WTC11 (cell line): ENCODE measurements at regions not wholly inside any gene's neighbourhood (a gene's known extent, or its start where the extent isn't known, plus 50 kb on each side); places are given as distances from the start of the nearest gene placed in this dataset.

Experiments
- ATAC-seq: fragments of 200-7000 bp; cut with Tn5 transposase; 2 replicates; pipeline ENCODE4 v1.10.0; 2021; ENCODE audit warnings: mild to moderate bottlenecking, moderate library complexity
- CTCF ChIA-PET: fragments of 300-600 bp; sonication (Branson Sonifier 250); formaldehyde crosslinking; loops from one replicate; lab custom pipeline; 2021; ENCODE audit warnings: antibody characterized with exemption; lab: Charles Lee
- POLR2A ChIA-PET: fragments of 350-600 bp; sonication (Branson Sonifier 250); formaldehyde crosslinking; loops from one replicate; lab custom pipeline; 2021; ENCODE audit warnings: antibody characterized with exemption; lab: Charles Lee
- DNase-seq: peaks from one replicate; pipeline ENCODE4 v3.0.0; 2021; ENCODE audit warnings: low spot score
- H3K27ac Mint-ChIP-seq: 2 replicates; pipeline ENCODE4 v1.8.0; 2021; ENCODE audit warnings: mixed read lengths
- H3K27me3 Mint-ChIP-seq: 2 replicates; pipeline ENCODE4 v1.8.0; 2021; ENCODE audit warnings: low read depth, mild to moderate bottlenecking, moderate library complexity, mixed read lengths
- H3K36me3 Mint-ChIP-seq: 2 replicates; pipeline ENCODE4 v1.8.0; 2021; ENCODE audit warnings: mixed read lengths
- H3K4me1 Mint-ChIP-seq: 2 replicates; pipeline ENCODE4 v1.8.0; 2022; ENCODE audit warnings: mixed read lengths
- H3K4me3 Mint-ChIP-seq: 2 replicates; pipeline ENCODE4 v1.8.0; 2021; ENCODE audit warnings: mild to moderate bottlenecking, moderate library complexity, mixed read lengths
- H3K9me3 Mint-ChIP-seq: 2 replicates; pipeline ENCODE4 v1.8.0; 2021; ENCODE audit warnings: mixed read lengths
- AFF4 ChIP-seq: sonication (generic); formaldehyde crosslinking; IDR thresholded peaks from 2 replicates; pipeline ENCODE4 v1.8.1; 2023; ENCODE audit warnings: mild to moderate bottlenecking, missing genetic modification reagents, borderline replicate concordance
- EMX1 ChIP-seq: fragments of 250-450 bp; sonication (Bioruptor Pico); IDR thresholded peaks from 2 replicates; pipeline ENCODE4 v1.8.0; 2021; ENCODE audit warnings: mild to moderate bottlenecking
- MAX ChIP-seq: sonication (generic); formaldehyde crosslinking; IDR thresholded peaks from 2 replicates; pipeline ENCODE4 v1.8.0; 2022; ENCODE audit warnings: mild to moderate bottlenecking, missing genetic modification reagents
- OVOL2 ChIP-seq: fragments of 250-450 bp; sonication (Bioruptor Pico); IDR thresholded peaks from 2 replicates; pipeline ENCODE4 v1.9.0; 2021; ENCODE audit warnings: mild to moderate bottlenecking, borderline replicate concordance
- RELA ChIP-seq: sonication (generic); formaldehyde crosslinking; IDR thresholded peaks from 2 replicates; pipeline ENCODE4 v1.8.1; 2022; ENCODE audit warnings: missing genetic modification reagents, mild to moderate bottlenecking, borderline replicate concordance
- SMAD4 ChIP-seq: sonication (generic); formaldehyde crosslinking; IDR thresholded peaks from 2 replicates; pipeline ENCODE4 v1.8.0; 2022; ENCODE audit warnings: mild to moderate bottlenecking, missing genetic modification reagents
- STAT6 ChIP-seq: sonication (generic); formaldehyde crosslinking; conservative IDR thresholded peaks from 2 replicates; pipeline ENCODE4 v1.8.1; 2023; ENCODE audit warnings: mild to moderate bottlenecking, low read depth, missing genetic modification reagents, moderate library complexity
- ZNF138 ChIP-seq: sonication (generic); formaldehyde crosslinking; conservative IDR thresholded peaks from 2 replicates; pipeline ENCODE4 v1.8.1; 2022; ENCODE audit warnings: mild to moderate bottlenecking, moderate library complexity, missing genetic modification reagents
- ZNF219 ChIP-seq: sonication (generic); formaldehyde crosslinking; IDR thresholded peaks from 2 replicates; pipeline ENCODE4 v1.8.0; 2023; ENCODE audit warnings: missing genetic modification reagents, mild to moderate bottlenecking, borderline replicate concordance
- ZNF317 ChIP-seq: sonication (generic); formaldehyde crosslinking; IDR thresholded peaks from 2 replicates; pipeline ENCODE4 v1.8.1; 2023; ENCODE audit warnings: low read depth, mild to moderate bottlenecking, moderate library complexity, missing genetic modification reagents, borderline replicate concordance
- ZNF532 ChIP-seq: fragments of 250-450 bp; sonication (Bioruptor Pico); IDR thresholded peaks from 2 replicates; pipeline ENCODE4 v1.9.0; 2021; ENCODE audit warnings: mild to moderate bottlenecking, borderline replicate concordance

- Mint-ChIP-seq H3K9me3 (no peaks in the 10 kb centered on the region), H3K4me1 (peaks cover 21% of the 10 kb centered on the region), H3K27ac (peak overlapping the region; percentile 44; the same call in 1 of the 2 replicates), H3K27me3 (no peaks in the 10 kb centered on the region), H3K4me3 (no peak overlapping the region), H3K36me3 (no peaks in the 10 kb centered on the region)
- ChIA-PET POLR2A (no interaction called here), CTCF (no interaction called here)
- DNase-seq: no peak
- ATAC-seq: no peak; the same call in 1 of the 2 replicates
- TF ChIP-seq SMAD4 (CRISPR knock-in tag) (no peak), ZNF219 (CRISPR knock-in tag) (no peak), OVOL2 (CRISPR knock-in tag) (no peak), EMX1 (no peak), AFF4 (CRISPR knock-in tag) (no peak), ZNF532 (CRISPR knock-in tag) (no peak), ZNF138 (CRISPR knock-in tag) (no peak), MAX (no peak), RELA (CRISPR knock-in tag) (no peak), STAT6 (CRISPR knock-in tag) (no peak)
Observed at GRCh38 chr18:34525244-34525643, 184.9 kb upstream of the DTNA start.

- ATAC-seq: no peak
- DNase-seq: no peak
- ChIA-PET POLR2A (no interaction called here), CTCF (interaction anchor here (0.8 to 1.9 kb wide), 4 partner anchors 17 to 313 kb away, joined by 3 to 7 read pairs (median 4); no protein-coding TSS in a partner anchor)
- Mint-ChIP-seq H3K4me3 (no peak overlapping the region), H3K27ac (no peak overlapping the region), H3K27me3 (no peaks in the 10 kb centered on the region), H3K36me3 (no peaks in the 10 kb centered on the region), H3K4me1 (peaks cover 38% of the 10 kb centered on the region), H3K9me3 (no peaks in the 10 kb centered on the region)
- TF ChIP-seq AFF4 (CRISPR knock-in tag) (no peak), ZNF317 (CRISPR knock-in tag) (0 out of 2 replicates have a peak, but pooled peaks have one; percentile 54)
Observed at GRCh38 chr18:34528177-34528576, 181.9 kb upstream of the DTNA start.
